GM18909 (cell line): ENCODE measurements at regions not wholly inside any gene's neighbourhood (a gene's known extent, or its start where the extent isn't known, plus 50 kb on each side); places are given as distances from the start of the nearest gene placed in this dataset.
"Not testable (repeated sequence)": the region's sequence is repeated elsewhere in the genome, so short reads cannot be mapped to it uniquely, and the experiment has no call there.

Experiments used
- ATAC-seq: cut with Tn5 transposase; IDR thresholded peaks from one replicate; pipeline ENCODE4 v1.9.1; 2021; ENCODE audit warnings: mild to moderate bottlenecking; ENCODE audit not compliant: unreplicated experiment, poor library complexity

DNA sequence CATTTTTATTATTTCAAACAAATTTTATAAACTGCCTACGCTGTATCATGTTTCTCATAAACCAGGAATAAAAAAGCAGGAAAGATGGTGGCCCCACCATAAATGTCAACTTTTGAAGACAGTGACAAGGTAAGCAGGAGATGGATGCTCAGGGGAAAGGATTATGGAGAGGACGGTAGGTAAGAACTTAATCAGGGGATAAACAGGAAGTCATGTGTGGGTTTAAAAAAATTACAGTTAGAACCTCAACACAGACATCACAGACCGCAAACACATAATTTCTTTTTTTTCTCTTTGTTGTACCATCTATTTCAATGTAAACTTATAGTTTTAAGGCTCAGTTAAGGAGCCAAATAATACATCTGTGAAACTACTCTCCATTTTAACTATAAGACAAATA, 575.2 kb upstream of the SLC8A1 start:
- ATAC-seq = peak; percentile 20

DNA sequence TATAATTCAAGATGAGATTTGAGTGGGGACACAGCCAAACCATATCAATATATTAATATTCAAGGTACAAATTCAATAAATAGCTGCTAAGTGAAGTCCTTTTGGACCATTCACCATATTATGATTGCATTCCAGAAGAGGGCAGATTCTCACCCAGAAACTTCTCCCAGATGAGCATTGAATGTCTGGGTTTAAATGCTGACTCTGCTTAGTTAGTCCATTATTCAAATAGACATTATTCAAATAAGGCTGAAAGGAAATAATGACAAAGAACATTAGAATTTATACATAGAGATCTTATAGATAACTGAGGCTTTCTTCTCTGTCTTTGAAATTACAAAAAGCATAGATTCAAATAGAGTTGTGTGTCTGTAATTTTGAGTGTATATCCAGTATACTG, 579.4 kb upstream of the SLC8A1 start:
- ATAC-seq = no peak

DNA sequence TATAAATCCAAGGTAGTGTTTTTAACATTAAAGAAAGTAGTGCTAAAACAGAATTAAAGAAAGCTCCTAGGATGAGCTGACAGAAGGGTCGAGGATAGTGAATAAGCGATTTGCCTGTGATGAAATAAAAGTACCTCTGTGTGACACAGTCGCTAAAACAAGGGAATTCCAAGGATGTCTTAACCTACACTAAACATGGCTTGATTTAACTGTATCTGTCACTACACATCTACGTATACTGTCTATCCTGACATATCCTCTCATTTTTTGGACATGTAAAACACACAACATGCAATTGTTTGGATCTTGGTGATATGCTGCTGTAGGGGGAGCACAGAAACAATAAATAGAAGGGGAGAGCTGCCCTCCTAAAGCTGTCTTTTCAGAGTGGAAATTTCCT, 580.8 kb upstream of the SLC8A1 start:
- no peak for ATAC-seq

DNA sequence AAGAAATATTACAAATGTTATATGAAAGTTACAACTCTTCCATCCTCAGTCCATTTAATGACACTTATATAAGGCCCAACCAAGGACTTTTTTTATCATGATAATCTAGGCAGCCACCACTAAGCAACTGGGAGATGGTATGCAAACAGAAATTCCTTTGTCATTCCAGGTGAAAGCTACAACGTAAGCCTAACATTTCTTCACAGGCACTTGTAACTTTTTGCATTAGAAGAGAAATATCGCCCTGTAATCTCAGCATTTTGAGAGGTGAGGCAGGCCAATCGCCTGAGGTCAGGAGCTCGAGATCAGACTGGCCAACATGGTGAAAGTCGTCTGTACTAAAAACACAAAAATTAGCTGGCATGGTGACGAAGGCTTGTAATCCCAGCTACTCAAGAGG, 581.2 kb upstream of the SLC8A1 start:
- ATAC-seq = no peak

DNA sequence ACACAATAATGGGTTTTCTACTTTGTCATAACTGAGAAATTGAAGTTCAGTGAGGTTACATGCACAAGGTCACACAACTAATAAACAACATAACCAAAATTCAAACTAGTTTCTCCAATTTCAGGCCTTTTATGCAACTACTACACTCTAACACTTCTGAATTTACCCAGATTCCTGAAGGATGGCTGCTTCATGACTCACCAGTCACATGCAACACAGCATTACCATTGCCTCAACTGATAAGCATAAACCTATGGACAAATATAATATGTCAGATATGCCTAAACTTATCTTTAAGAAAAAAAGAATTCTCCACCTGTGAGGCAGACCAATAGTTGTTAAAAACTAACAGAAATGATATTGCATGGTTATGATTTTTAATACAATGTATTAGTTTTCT, 586.5 kb upstream of the SLC8A1 start:
- ATAC-seq = no peak

DNA sequence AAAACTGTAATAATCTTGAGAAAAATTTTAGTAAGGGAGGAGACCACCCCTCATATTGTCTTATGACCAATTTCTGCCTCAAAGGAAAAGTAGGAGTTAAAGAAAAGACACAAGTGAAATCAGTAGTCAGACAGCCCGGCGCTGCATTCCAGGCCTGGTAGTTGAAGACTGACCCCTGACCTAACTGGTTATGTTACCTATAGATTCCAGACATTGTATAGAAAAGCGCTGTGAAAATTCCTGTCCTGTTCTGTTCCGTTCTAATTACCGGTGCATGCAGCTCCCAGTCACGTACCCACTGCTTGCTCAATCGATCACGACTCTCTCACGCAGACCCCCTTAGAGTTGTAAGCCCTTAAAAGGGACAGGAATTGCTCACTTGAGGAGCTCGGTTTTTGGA, 587.9 kb upstream of the SLC8A1 start:
- ATAC-seq = not testable (repeated sequence)

DNA sequence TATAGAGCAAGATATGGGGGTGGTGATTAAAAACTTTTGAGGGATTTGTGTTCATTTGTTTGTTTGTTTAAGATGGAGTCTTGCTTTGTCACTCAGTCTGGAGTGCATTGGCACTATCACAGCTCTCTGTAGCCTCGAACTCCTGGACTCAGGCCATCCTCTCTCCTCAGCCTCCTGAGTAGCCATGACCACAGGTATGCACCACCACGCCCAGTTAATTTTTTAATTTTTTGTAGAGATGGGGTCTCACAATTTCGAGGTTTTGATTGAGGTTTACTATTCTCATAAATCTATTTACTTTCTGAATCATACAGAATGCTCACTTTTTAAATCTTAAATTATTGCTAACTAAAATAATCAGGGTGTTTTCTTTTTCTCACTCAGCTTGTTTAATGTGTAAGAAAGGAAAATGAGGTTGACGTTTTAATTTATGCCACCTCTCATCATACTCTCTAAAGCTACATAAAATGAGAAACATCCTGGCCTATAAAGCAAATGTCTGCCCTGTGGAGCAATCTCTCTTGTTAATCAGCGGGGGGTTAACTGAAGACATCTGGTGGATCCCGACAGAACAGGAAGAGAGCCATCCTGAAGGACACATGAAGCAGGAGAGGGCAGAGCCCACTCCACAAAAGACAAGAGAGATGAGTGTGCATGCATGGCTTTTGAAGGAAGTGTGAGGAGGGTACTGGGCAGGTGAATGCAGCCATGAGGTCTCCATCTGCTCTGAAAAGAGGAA, 589.1 kb upstream of the SLC8A1 start:
- ATAC-seq = no peak

DNA sequence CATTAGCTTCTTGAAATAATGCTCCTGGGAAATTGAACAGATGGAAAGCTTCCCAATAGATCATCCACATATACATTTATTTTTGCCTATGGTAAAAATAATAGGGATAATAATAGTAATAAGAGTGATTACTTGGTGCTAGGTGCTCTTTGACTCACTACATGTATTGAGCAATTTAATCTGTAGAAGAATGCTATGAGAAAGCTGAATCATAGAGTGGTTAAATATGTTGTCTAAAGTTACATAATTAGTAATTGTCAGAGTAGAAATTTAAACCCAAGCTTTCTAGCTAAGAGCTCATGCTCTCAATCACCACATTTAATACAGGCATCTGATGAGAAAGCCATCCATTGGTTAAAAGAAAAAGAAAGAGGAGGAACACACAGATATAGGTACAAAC, 590.5 kb upstream of the SLC8A1 start:
- no peak for ATAC-seq

DNA sequence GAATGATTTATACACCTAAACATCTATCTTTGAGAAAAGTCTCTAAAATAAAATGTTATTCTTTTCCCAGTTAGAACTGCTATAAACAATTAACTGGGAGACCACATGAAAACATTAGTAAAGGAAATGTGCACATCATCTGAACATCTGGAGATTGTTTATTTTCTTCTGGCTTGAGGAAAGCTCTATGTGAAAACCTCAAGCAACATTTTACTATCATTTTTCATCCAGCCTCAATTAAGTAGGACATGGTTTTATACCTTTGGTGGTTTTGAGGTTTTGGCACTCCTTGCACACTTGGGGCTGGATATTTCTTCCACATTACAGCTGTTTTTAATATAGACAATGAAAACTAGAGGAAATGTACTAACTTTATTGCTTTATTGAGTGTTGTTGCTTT, 609.5 kb upstream of the SLC8A1 start:
- no peak for ATAC-seq

DNA sequence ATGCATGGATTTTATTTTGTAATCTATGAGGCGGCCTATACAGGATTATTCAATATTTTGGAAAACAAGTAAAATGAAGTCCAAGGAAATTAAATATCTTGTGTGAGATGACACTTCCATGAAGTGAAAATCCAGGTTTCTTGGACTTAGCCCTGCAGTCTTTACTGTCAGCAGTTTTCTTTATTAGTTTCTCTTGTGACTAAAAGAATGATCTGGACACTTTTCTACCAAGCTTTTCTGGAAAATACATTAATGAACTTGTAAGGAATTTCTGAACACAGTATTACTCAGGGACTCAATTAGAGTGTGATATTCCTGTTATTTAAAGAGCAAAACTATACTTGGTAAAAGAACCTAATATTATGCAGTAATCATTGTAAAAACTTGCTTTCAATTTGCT, 610.4 kb upstream of the SLC8A1 start:
- no peak for ATAC-seq

DNA sequence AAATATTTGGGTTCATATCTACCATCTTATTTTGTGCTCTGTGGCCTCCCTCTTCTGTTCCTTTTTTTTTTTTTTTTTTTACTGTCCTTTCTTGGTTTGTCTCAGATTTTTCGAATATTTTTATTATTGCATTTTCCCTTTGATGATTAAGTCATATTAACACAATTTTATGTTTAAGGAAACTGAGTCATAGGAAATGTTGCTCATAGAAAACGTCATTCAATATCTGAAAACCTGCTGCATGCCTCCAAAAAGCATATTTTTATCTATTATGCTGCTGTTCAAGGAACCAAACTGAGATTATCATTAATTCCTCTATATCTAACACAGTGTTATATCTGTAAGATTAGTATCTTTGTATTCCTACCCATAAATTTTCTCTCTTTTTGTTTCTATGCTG, 614.3 kb upstream of the SLC8A1 start:
- ATAC-seq = no peak

DNA sequence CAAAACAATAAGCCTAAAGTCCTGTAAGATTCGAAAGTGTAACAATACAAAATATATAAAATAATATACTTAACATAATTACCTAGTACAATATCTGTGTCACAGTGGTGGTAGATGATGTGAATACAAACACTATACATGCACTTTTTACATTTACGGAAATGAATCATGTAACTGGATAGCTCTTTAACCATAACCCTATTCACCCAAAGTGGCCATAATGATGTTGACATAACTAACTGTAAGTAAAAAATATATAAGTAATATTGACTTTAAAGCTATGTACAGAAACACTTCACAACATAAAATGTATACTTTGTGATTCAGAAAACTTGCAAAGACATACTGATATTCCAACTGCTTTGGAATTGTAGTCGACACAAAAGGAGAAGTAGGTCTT, 616.9 kb upstream of the SLC8A1 start:
- ATAC-seq = no peak

DNA sequence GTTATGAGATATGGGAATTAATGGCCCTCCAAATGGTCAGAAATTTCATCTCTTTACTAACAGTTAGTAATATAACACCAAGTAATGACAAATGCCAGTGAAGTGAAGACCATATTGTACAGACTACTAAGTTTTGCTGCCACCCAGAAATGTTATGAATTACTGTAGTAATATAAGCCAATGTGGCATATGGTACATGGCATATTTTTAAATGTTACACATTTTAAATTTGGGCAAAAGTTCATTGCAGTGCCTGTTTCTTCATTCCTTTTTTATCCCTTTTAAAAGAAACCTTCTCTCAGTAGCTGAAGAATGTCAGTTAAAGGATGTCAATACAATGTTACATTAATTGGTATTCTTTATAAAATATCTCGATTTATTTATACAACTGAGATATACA, 626.5 kb upstream of the SLC8A1 start:
- no peak for ATAC-seq

DNA sequence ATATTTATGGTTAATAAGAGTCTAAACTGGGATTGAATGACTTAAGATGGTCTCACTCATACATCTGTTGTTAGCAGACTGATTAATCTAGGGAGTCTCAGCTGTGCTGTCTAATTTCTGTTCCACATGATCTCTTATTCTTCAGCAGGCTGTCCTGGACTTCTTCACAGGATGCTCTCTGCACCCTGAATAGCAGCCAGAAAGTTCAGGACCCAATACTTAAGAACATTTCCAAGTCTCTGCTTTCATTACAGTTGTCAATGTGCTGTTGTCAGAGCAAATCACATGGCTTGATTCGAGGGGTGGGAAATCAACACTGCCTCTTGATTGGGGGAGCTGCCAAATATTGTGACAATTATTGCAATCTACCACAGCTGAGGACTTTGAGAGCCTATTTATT, 627.1 kb upstream of the SLC8A1 start:
- ATAC-seq = no peak

DNA sequence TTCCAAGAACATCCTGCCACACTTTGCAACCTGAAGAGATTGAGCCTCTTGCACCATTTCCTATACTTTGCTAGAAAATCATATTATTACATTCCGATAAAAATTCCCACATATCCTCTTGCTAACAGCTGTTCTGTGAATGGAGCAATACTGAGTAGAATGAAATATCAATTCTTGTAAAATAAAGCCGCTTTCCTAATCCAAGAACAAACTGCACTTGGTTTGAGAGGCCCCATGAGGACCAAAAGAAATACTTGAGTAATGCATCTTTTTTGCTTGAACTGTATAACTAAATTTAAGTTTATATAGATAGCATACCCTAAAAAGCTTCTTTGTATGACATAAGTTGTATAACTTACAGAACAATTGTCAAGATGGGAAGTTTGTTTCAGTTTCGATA, 632.4 kb upstream of the SLC8A1 start:
- ATAC-seq = no peak

DNA sequence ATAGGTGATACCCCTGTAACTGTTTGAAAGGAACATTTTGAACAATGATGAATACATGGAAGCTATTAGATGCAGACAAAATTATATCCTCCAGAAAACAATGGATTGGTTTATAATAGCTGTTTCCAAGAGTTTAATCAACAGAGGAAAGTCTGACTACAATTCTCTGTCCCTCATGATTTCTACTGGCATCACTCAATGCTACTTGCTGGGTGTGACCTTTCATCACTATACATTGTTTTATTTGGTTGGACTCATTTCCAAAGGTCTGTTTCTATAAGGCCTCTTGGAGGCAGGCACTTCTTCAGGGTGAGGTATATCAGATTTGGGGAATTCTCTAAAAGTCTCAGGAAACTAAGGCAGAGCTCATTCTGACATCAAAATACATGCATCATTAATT, 636.1 kb upstream of the SLC8A1 start:
- no peak for ATAC-seq

DNA sequence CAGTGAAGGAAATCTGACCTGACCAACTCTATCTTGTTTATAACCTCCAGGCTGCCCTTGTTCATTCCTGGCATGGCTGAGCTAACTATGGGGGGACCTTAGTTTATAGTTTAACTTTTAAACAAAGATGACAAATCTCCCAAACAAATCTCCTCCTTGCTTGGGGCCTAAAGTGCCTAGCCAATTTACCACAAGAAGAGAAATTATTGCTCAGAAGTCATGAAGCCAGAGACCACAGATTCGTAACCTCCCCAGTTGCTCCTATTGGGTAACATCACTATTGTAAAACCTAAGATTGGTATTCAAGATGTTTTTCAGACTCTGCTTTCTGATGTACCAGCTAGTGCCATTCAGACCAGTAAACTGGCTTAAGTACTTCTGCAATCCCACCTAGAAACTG, 649.4 kb upstream of the SLC8A1 start:
- ATAC-seq = no peak

DNA sequence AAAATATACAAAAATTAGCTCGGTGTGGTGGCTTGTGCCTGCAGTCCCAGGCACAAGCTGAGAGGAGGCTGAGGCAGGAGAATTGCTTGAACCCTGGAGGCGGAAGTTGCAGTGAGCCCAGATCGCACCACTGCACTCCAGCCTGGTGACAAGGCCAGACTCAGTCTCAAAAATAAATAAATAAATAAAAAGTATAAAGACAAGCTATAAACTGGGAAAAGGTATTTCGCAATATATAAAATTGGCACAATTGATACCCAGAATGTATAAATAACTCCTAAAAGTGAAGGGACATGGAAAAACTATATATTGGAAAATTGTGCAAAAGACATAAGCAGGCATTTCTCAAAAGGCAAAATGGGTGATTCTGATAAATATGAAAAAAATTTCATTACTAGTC, 657.9 kb upstream of the SLC8A1 start:
- ATAC-seq = no peak

DNA sequence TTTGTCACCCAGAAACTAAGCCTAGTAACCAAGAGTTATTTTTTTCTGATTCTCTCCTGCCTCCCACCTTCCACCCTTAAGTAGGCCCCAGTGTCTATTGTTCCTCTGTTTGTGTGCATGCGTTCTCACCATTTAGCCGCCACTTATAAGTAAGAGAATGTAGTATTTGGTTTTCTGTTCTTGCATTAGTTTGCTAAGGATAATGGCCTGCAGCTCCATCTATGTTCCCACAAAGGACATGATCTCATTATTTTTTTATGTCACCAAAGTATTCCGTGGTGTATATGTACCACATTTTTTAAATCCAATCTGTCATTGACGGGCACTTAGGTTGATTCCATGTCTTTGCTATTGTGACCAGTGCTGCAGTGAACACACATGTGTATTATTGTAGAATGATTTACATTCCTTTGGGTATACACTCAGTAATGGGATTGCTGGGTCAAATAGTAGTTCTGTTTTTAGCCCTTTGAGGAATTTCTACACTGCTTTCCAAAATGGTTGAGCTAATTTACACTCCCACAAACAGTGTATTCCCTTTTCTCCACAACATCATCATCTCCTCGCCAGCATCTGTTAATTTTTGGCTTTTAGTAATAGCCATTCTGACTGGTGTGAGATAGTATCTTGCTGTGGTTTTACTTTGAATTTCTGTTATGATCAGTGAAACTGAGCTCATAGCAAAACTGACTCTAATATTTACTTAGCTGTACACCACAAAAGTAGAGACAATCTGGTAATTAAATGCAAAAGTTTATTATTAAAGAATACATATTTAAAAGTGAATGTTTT, 660.1 kb upstream of the SLC8A1 start:
- no peak for ATAC-seq

DNA sequence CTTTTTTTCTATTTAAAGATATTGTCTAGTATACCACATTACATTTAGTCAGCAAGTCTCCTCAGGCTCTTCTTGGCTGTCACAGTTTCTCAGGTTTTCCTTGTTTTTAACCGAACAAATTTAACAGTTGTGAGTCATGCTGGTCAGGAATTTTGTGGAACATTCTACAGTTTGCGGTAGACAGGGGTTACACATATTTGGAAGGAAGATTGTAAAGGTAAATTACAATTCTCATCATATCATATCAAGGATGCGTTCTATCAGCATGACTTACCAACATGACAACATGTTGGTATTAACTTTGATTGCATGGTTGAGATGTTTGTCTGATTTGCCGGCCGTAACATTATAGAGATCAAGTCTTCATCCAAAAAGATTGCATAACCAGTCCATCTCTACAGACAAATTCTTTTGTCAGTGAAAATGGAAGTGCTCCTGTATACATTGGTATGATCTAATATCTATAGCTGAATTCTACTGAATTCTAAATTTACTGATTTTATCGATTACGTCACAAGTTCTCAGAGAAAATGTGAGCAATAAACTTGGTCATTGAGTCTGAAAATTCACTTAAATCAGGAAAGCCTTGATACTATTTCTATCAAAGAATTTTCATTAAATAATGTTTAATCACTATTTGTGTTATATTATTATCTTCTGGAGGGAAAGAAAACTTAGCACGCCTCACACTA, 664.4 kb upstream of the SLC8A1 start:
- ATAC-seq = no peak

DNA sequence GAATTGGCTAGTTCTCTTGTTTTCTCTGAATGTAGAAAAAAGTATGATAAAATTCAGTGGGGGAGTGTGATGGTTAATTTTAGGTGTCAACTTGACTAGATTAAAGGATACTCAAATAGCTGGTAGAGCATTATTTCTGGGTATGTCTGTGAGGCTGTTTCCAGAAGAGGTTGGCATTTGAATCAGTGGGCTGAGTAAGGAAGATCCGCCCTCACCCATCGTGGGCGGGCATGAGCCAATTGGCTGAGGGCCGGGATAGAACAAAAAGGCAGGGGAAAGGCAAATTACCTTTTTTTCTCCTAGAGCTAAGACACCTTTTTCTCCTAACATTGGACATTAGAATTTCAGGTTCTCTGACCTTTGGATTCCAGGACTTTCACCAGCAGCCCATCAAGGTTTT, 667.6 kb upstream of the SLC8A1 start:
- ATAC-seq = no peak
